ENCODE measurements at regions not wholly inside any gene's neighbourhood (a gene's known extent, or its start where the extent isn't known, plus 50 kb on each side); places are given as distances from the start of the nearest gene placed in this dataset.
A peak's percentile ranks its signal among the peaks of the same experiment; 100 is the strongest.

GRCh38 chr13:50677687-50678463 is 165.6 kb downstream of the DLEU7 start:
- no peak for DNase-seq
- no peaks in the 10 kb centered on the region for H3K36me3 ChIP-seq (ENCODE audit: control insufficient read depth, insufficient read depth, low read length)
- H3K4me1 ChIP-seq (ENCODE audit: control insufficient read depth, insufficient read depth, low read length) = peaks cover 11% of the 10 kb centered on the region
- H3K27ac ChIP-seq (ENCODE audit: low read length) = no peak overlapping the region
- no peaks in the 10 kb centered on the region for H3K9me3 ChIP-seq (ENCODE audit: control insufficient read depth, low read depth, low read length)
- WGBS (ENCODE audit: insufficient coverage, low lambda C conversion rate) = 71% methylated on average over 1 of the region's 10 CpGs
- H3K27me3 ChIP-seq (ENCODE audit: control insufficient read depth, insufficient read depth, low read length) = no peaks in the 10 kb centered on the region
- H3K4me3 ChIP-seq (ENCODE audit: low read length) = no peak overlapping the region

- no peak for DNase-seq
- H3K27ac ChIP-seq (ENCODE audit: low read length) = no peak overlapping the region
- no peak overlapping the region for H3K4me3 ChIP-seq (ENCODE audit: low read length)
- H3K27me3 ChIP-seq (ENCODE audit: control insufficient read depth, insufficient read depth, low read length) = no peaks in the 10 kb centered on the region
- no peaks in the 10 kb centered on the region for H3K9me3 ChIP-seq (ENCODE audit: control insufficient read depth, low read depth, low read length)
- H3K36me3 ChIP-seq (ENCODE audit: control insufficient read depth, insufficient read depth, low read length) = no peaks in the 10 kb centered on the region
- H3K4me1 ChIP-seq (ENCODE audit: control insufficient read depth, insufficient read depth, low read length) = peaks cover 11% of the 10 kb centered on the region
- WGBS (ENCODE audit: insufficient coverage, low lambda C conversion rate) = no CpG with 5 or more reads among the region's 6 CpGs
Observed at GRCh38 chr13:50678464-50679162, 164.9 kb downstream of the DLEU7 start.

- Histone ChIP-seq H3K4me1 (ENCODE audit: control insufficient read depth, insufficient read depth, low read length) (peaks cover 11% of the 10 kb centered on the region), H3K4me3 (ENCODE audit: low read length) (no peak overlapping the region), H3K27me3 (ENCODE audit: control insufficient read depth, insufficient read depth, low read length) (no peaks in the 10 kb centered on the region), H3K27ac (ENCODE audit: low read length) (no peak overlapping the region), H3K9me3 (ENCODE audit: control insufficient read depth, low read depth, low read length) (no peaks in the 10 kb centered on the region), H3K36me3 (ENCODE audit: control insufficient read depth, insufficient read depth, low read length) (no peaks in the 10 kb centered on the region)
- DNase-seq = no peak
Observed at GRCh38 chr13:50679321-50679720, 164.2 kb downstream of the DLEU7 start.

GRCh38 chr13:50682002-50682401 is 161.5 kb downstream of the DLEU7 start:
- no peak overlapping the region for H3K27ac ChIP-seq (ENCODE audit: low read length)

GRCh38 chr13:50682966-50683365 is 160.5 kb downstream of the DLEU7 start:
- Histone ChIP-seq H3K27me3 (ENCODE audit: control insufficient read depth, insufficient read depth, low read length) (no peaks in the 10 kb centered on the region), H3K9me3 (ENCODE audit: control insufficient read depth, low read depth, low read length) (no peaks in the 10 kb centered on the region), H3K36me3 (ENCODE audit: control insufficient read depth, insufficient read depth, low read length) (no peaks in the 10 kb centered on the region), H3K4me1 (ENCODE audit: control insufficient read depth, insufficient read depth, low read length) (no peaks in the 10 kb centered on the region), H3K4me3 (ENCODE audit: low read length) (no peak overlapping the region), H3K27ac (ENCODE audit: low read length) (no peak overlapping the region)
- DNase-seq = no peak
- no CpG with 5 or more reads among the region's 2 CpGs for WGBS (ENCODE audit: insufficient coverage, low lambda C conversion rate)

More at GRCh38 chr13:50682002-50682401, 161.5 kb downstream of the DLEU7 start:
- H3K4me1 ChIP-seq (ENCODE audit: control insufficient read depth, insufficient read depth, low read length) = peaks cover 4% of the 10 kb centered on the region
- H3K9me3 ChIP-seq (ENCODE audit: control insufficient read depth, low read depth, low read length) = no peaks in the 10 kb centered on the region
- H3K4me3 ChIP-seq (ENCODE audit: low read length) = no peak overlapping the region
- no peaks in the 10 kb centered on the region for H3K27me3 ChIP-seq (ENCODE audit: control insufficient read depth, insufficient read depth, low read length)
- no peaks in the 10 kb centered on the region for H3K36me3 ChIP-seq (ENCODE audit: control insufficient read depth, insufficient read depth, low read length)
- no peak for DNase-seq

- Histone ChIP-seq H3K27ac (ENCODE audit: low read length) (no peak overlapping the region), H3K9me3 (ENCODE audit: control insufficient read depth, low read depth, low read length) (no peaks in the 10 kb centered on the region), H3K36me3 (ENCODE audit: control insufficient read depth, insufficient read depth, low read length) (no peaks in the 10 kb centered on the region), H3K4me1 (ENCODE audit: control insufficient read depth, insufficient read depth, low read length) (no peaks in the 10 kb centered on the region), H3K27me3 (ENCODE audit: control insufficient read depth, insufficient read depth, low read length) (no peaks in the 10 kb centered on the region), H3K4me3 (ENCODE audit: low read length) (no peak overlapping the region)
- no peak for DNase-seq
- no CpG with 5 or more reads among the region's 3 CpGs for WGBS (ENCODE audit: insufficient coverage, low lambda C conversion rate)
Observed at GRCh38 chr13:50684366-50684765, 159.1 kb downstream of the DLEU7 start.

DNA sequence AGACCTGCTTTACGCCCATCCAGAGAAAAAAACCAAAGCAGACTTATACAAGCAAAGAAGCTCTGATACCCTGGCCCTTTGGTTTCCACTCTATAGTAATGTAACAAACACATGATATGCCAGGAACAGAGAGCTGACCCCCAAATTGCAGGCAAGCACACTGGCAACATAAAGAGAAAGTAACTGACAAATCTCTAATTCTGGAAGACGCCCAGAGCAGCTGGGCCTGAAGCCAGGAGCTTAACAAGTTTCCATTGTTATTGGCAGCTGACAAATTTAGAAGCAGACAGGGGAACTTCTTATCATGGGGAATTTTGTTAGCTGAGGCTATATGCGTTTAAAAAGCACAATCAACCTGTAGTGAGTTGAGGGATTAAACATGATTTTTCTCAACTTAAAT is 158.0 kb downstream of the DLEU7 start:
- no CpG with 5 or more reads among the region's 3 CpGs for WGBS (ENCODE audit: insufficient coverage, low lambda C conversion rate)
- peak; percentile 18 to 30 for DNase-seq
- H3K27ac ChIP-seq (ENCODE audit: low read length) = no peak overlapping the region

GRCh38 chr13:50685956-50686355 is 157.5 kb downstream of the DLEU7 start:
- no peaks in the 10 kb centered on the region for H3K9me3 ChIP-seq (ENCODE audit: control insufficient read depth, low read depth, low read length)
- no peaks in the 10 kb centered on the region for H3K4me1 ChIP-seq (ENCODE audit: control insufficient read depth, insufficient read depth, low read length)
- H3K36me3 ChIP-seq (ENCODE audit: control insufficient read depth, insufficient read depth, low read length) = no peaks in the 10 kb centered on the region
- H3K4me3 ChIP-seq (ENCODE audit: low read length) = no peak overlapping the region
- 96% methylated on average over 4 of the region's 5 CpGs for WGBS (ENCODE audit: insufficient coverage, low lambda C conversion rate)
- H3K27ac ChIP-seq (ENCODE audit: low read length) = no peak overlapping the region
- H3K27me3 ChIP-seq (ENCODE audit: control insufficient read depth, insufficient read depth, low read length) = no peaks in the 10 kb centered on the region
- DNase-seq = no peak

More for the DNA sequence above, 158.0 kb downstream of the DLEU7 start:
- Histone ChIP-seq H3K27me3 (ENCODE audit: control insufficient read depth, insufficient read depth, low read length) (no peaks in the 10 kb centered on the region), H3K9me3 (ENCODE audit: control insufficient read depth, low read depth, low read length) (no peaks in the 10 kb centered on the region), H3K36me3 (ENCODE audit: control insufficient read depth, insufficient read depth, low read length) (no peaks in the 10 kb centered on the region), H3K4me3 (ENCODE audit: low read length) (no peak overlapping the region), H3K4me1 (ENCODE audit: control insufficient read depth, insufficient read depth, low read length) (no peaks in the 10 kb centered on the region)

DNA sequence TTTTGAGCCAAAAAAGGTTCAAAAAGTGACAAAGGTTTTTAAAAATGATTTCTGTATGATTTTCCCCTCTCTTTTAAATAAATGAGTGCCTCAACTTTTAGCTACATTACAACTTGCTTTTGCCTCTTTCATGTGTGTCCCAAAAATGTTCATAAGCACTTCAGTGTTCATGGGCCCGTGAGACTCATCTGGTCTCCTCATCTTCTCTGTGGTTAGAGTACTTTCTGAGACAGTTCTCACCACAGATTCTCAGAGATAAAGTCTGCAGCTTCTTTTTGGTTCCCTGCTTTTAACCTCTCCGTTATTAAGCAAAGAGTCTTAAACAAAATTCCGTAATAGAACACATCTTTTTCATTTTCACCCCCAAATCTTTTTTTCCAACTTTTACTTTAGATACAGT is 156.9 kb downstream of the DLEU7 start:
- 100% methylated on average over 2 of the region's 3 CpGs for WGBS (ENCODE audit: insufficient coverage, low lambda C conversion rate)
- Histone ChIP-seq H3K4me1 (ENCODE audit: control insufficient read depth, insufficient read depth, low read length) (no peaks in the 10 kb centered on the region), H3K9me3 (ENCODE audit: control insufficient read depth, low read depth, low read length) (no peaks in the 10 kb centered on the region), H3K36me3 (ENCODE audit: control insufficient read depth, insufficient read depth, low read length) (no peaks in the 10 kb centered on the region), H3K27me3 (ENCODE audit: control insufficient read depth, insufficient read depth, low read length) (no peaks in the 10 kb centered on the region), H3K27ac (ENCODE audit: low read length) (no peak overlapping the region), H3K4me3 (ENCODE audit: low read length) (no peak overlapping the region)
- DNase-seq = no peak

- no peak overlapping the region for H3K4me3 ChIP-seq (ENCODE audit: low read length)
- H3K27me3 ChIP-seq (ENCODE audit: control insufficient read depth, insufficient read depth, low read length) = no peaks in the 10 kb centered on the region
- no CpG with 5 or more reads among the region's 4 CpGs for whole genome bisulfite sequencing (ENCODE audit: insufficient coverage, low lambda C conversion rate)
- no peak overlapping the region for H3K27ac ChIP-seq (ENCODE audit: low read length)
- no peak for DNase-seq
- no peaks in the 10 kb centered on the region for H3K9me3 ChIP-seq (ENCODE audit: control insufficient read depth, low read depth, low read length)
- no peaks in the 10 kb centered on the region for H3K36me3 ChIP-seq (ENCODE audit: control insufficient read depth, insufficient read depth, low read length)
- no peaks in the 10 kb centered on the region for H3K4me1 ChIP-seq (ENCODE audit: control insufficient read depth, insufficient read depth, low read length)
Observed at GRCh38 chr13:50687545-50687944, 155.9 kb downstream of the DLEU7 start.

DNA sequence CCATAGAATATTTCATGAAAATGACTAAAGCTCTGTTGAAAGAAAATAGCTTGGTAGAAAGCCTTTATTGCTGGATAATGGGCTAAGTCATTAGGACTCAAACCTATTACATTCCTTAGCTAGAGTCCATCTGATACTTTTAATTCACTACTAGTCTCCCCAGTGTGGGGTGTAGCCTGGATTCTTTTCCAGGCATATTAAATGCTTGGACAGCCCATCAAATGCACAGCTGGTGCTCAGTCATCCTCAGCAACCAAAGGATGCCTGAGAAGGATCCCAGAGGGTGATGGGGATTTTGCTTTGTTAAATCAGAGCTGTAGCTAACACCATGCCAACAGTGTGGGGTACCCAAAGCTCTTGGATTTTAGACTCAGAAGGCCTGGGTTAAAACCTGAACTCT is 153.5 kb downstream of the DLEU7 start:
- H3K4me3 ChIP-seq (ENCODE audit: low read length) = no peak overlapping the region
- H3K27ac ChIP-seq (ENCODE audit: low read length) = no peak overlapping the region
- no peaks in the 10 kb centered on the region for H3K27me3 ChIP-seq (ENCODE audit: control insufficient read depth, insufficient read depth, low read length)
- no peaks in the 10 kb centered on the region for H3K9me3 ChIP-seq (ENCODE audit: control insufficient read depth, low read depth, low read length)
- no peak for DNase-seq
- H3K36me3 ChIP-seq (ENCODE audit: control insufficient read depth, insufficient read depth, low read length) = no peaks in the 10 kb centered on the region
- no peaks in the 10 kb centered on the region for H3K4me1 ChIP-seq (ENCODE audit: control insufficient read depth, insufficient read depth, low read length)
